Keratinocyte (primary cell): ENCODE measurements at regions not wholly inside any gene's neighbourhood (a gene's known extent, or its start where the extent isn't known, plus 50 kb on each side); places are given as distances from the start of the nearest gene placed in this dataset.

Experiments used
- DNase-seq: peaks from one replicate; pipeline ENCODE4 v3.0.0-alpha.2; 2011; ENCODE audit warnings: low read depth, missing footprints, low spot score
- FAIRE-seq: peaks from 2 replicates; lab custom pipeline; 2011; peaks lifted over from hg19 to GRCh38; lab: Jason Lieb, UNC
- H2AFZ ChIP-seq: 2 replicates; pipeline ENCODE4 v1.6.0; 2012; ENCODE audit warnings: low read length, control low read depth, inconsistent platforms; ENCODE audit not compliant: control insufficient read depth
- H3K27ac ChIP-seq: 2 replicates; pipeline ENCODE4 v1.5.1; 2011; ENCODE audit warnings: low read length; ENCODE audit not compliant: control insufficient read depth, insufficient read depth
- H3K27me3 ChIP-seq: 3 replicates; pipeline ENCODE4 v1.6.0; 2011; ENCODE audit warnings: low read length; ENCODE audit not compliant: control insufficient read depth, insufficient read depth; ENCODE audit errors: extremely low read depth
- H3K36me3 ChIP-seq, 2 experiments: 2 replicates in 1 of 2; 3 replicates in 1 of 2; pipeline ENCODE4 v1.5.1; 2011; ENCODE audit warnings: low read length in 2 of 2, mild to moderate bottlenecking in 1 of 2; ENCODE audit not compliant: control insufficient read depth in 2 of 2, insufficient read depth in 2 of 2; ENCODE audit errors: extremely low read depth in 1 of 2
- H3K4me1 ChIP-seq: 3 replicates; pipeline ENCODE4 v1.5.1; 2011; ENCODE audit warnings: low read length; ENCODE audit not compliant: control insufficient read depth, insufficient read depth; ENCODE audit errors: extremely low read depth
- H3K4me2 ChIP-seq: 3 replicates; pipeline ENCODE4 v1.6.0; 2011; ENCODE audit warnings: low read depth, low read length; ENCODE audit not compliant: control insufficient read depth, insufficient read depth; ENCODE audit errors: extremely low read depth
- H3K4me3 ChIP-seq, 3 experiments: fragments of 200-600 bp in 1 of 3; sonication (generic) in 1 of 3; 2 replicates in 2 of 3; 3 replicates in 1 of 3; pipeline ENCODE4 v1.5.1; 2011 to 2016; ENCODE audit warnings: low read length in 3 of 3, mild to moderate bottlenecking in 3 of 3, control low read depth in 2 of 3, inconsistent platforms in 1 of 3, low read depth in 1 of 3, mixed read lengths in 1 of 3, mixed run types in 1 of 3, moderate library complexity in 1 of 3; ENCODE audit not compliant: control insufficient read depth in 2 of 3, insufficient read depth in 2 of 3; ENCODE audit errors: extremely low read depth in 1 of 3
- H3K79me2 ChIP-seq: 2 replicates; pipeline ENCODE4 v1.6.0; 2012; ENCODE audit warnings: low read length; ENCODE audit not compliant: control insufficient read depth, insufficient read depth
- H3K9ac ChIP-seq: 3 replicates; pipeline ENCODE4 v1.6.0; 2011; ENCODE audit warnings: low read length; ENCODE audit not compliant: control insufficient read depth, insufficient read depth; ENCODE audit errors: extremely low read depth
- H3K9me1 ChIP-seq: 3 replicates; pipeline ENCODE4 v1.6.0; 2011; ENCODE audit warnings: low read length; ENCODE audit not compliant: control insufficient read depth, insufficient read depth; ENCODE audit errors: extremely low read depth
- H3K9me3 ChIP-seq: 2 replicates; pipeline ENCODE4 v1.5.1; 2012; ENCODE audit warnings: low read depth, low read length; ENCODE audit not compliant: control insufficient read depth
- H4K20me1 ChIP-seq: 3 replicates; pipeline ENCODE4 v1.6.0; 2011; ENCODE audit warnings: low read length; ENCODE audit not compliant: control insufficient read depth, insufficient read depth; ENCODE audit errors: extremely low read depth
- CTCF ChIP-seq, 3 experiments: IDR thresholded peaks in 1 of 3; conservative IDR thresholded peaks in 1 of 3; optimal IDR thresholded peaks in 1 of 3; 2 replicates in 2 of 3; 3 replicates in 1 of 3; pipeline versions ENCODE3 to v1.5.1; 2011; ENCODE audit warnings: low read length in 3 of 3, mild to moderate bottlenecking in 3 of 3, moderate library complexity in 2 of 3, control low read depth in 1 of 3, inconsistent platforms in 1 of 3; ENCODE audit not compliant: insufficient read depth in 2 of 3; ENCODE audit errors: extremely low read depth in 1 of 3
- EZH2 ChIP-seq: IDR thresholded peaks from one replicate; pipeline ENCODE4 v1.6.1; 2012; ENCODE audit warnings: inconsistent platforms, mild to moderate bottlenecking, low read length, moderate library complexity
- dilution Hi-C: fragments of 300-500 bp; cut with MboI; formaldehyde crosslinking; loops from one replicate; pipeline ENCODE4 v1.7.0; 2020; ENCODE audit warnings: low sequenced_read_pairs; ENCODE audit not compliant: extremely low pct_ligation_motif_present

DNA sequence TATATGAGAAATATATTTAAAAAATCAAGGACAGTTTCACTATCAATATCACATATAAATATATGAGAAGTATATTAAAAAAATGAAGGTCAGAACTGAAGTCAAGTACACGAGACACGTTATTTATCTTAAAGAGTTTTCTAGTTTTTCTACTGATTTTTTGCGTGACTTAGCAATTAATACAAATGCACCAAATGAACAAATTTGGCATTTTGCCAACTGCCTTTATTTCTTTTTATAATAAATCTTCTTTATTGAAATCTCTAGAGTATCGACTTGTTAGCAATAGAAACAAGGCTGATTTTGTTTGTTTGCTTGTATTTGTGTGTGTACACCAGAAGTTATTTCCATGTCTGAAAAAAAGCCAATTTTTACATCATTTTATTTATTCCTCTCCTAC, 1684.7 kb upstream of the RAG2 start:
- no peaks in the 10 kb centered on the region for H3K36me3 ChIP-seq
- H3K4me2 ChIP-seq = no peak overlapping the region
- H3K4me3 ChIP-seq = no peak overlapping the region
- no peaks in the 10 kb centered on the region for H3K79me2 ChIP-seq
- no peak for DNase-seq
- no peak for FAIRE-seq
- H3K27ac ChIP-seq = no peak overlapping the region
- no peak overlapping the region for H2AFZ ChIP-seq
- no peak for TF ChIP-seq EZH2
- no peak for TF ChIP-seq CTCF (optimal IDR thresholded peaks at IDR 0.05 in 1 of 3, IDR thresholded peaks at IDR 0.05 in 1 of 3, conservative IDR thresholded peaks at IDR 0.05 in 1 of 3; ENCODE audit: extremely low read depth in 1 of 3, insufficient read depth in 2 of 3, low read length in 3 of 3)
- H3K27me3 ChIP-seq = no peaks in the 10 kb centered on the region
- no peaks in the 10 kb centered on the region for H3K9me3 ChIP-seq
- H3K4me1 ChIP-seq = no peaks in the 10 kb centered on the region
- dilution Hi-C loops = no loop called here
- H3K9me1 ChIP-seq = no peaks in the 10 kb centered on the region
- H4K20me1 ChIP-seq = no peaks in the 10 kb centered on the region
- H3K9ac ChIP-seq = no peak overlapping the region

DNA sequence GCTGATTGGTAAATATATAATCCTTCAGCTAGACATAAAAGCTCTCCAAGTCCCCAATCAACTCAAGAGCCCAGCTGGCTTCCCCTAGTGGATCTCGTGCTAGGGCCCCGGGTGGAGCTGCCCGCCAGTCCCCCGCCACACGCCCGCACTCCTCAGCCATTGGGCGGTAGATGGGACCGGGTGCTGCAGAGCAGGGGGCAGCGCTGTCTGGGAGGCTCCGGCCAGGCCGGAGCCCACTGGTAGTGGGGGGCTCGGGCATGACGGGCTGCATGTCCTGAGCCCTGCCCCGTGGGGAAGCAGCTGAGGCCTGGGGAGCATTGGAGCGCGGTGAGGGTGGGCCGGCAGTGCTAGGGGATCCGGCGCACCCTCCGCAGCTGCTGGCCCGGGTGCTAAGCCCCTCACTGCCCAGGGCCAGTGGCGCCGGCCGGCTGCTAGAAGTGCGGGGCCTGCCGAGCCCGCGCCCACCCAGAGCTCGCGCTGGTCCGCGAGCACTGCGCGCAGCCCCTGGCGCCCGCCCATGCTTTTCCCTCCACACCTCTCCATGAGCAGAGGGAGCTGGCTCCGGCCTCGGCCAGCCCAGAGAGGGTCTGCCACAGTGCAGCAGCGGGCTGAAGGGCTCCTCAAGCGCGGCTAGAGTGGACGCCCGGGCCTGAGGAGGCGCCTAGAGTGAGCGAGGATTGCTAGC, 1680.6 kb upstream of the RAG2 start:
- Histone ChIP-seq H3K79me2 (no peaks in the 10 kb centered on the region), H3K27me3 (no peaks in the 10 kb centered on the region), H3K4me3 (no peak overlapping the region), H2AFZ (no peak overlapping the region), H3K9me1 (no peaks in the 10 kb centered on the region), H3K36me3 (no peaks in the 10 kb centered on the region), H3K4me2 (no peak overlapping the region), H3K9me3 (no peaks in the 10 kb centered on the region), H4K20me1 (no peaks in the 10 kb centered on the region), H3K4me1 (no peaks in the 10 kb centered on the region), H3K27ac (no peak overlapping the region), H3K9ac (no peak overlapping the region)
- dilution Hi-C loops = no loop called here
- FAIRE-seq (no peak), DNase-seq (no peak)
- TF ChIP-seq CTCF (optimal IDR thresholded peaks at IDR 0.05 in 1 of 3, IDR thresholded peaks at IDR 0.05 in 1 of 3, conservative IDR thresholded peaks at IDR 0.05 in 1 of 3; ENCODE audit: extremely low read depth in 1 of 3, insufficient read depth in 2 of 3, low read length in 3 of 3) (no peak), EZH2 (no peak)
